Activated T-cell treated with anti-CD3 and anti-CD28 coated beads, Interleukin-2, amount 50 U/mL, for 4 hours (primary cell): ENCODE measurements at regions not wholly inside any gene's neighbourhood (a gene's known extent, or its start where the extent isn't known, plus 50 kb on each side); places are given as distances from the start of the nearest gene placed in this dataset.
"Not testable (repeated sequence)": the region's sequence is repeated elsewhere in the genome, so short reads cannot be mapped to it uniquely, and the experiment has no call there.

Source experiments
- ATAC-seq, 2 donors: fragments of 200-7000 bp; cut with Tn5 transposase; one replicate each; pipeline ENCODE4 v1.10.0; 2021
- DNase-seq: peaks from one replicate; pipeline ENCODE4 v3.0.0-alpha.2; 2020
- H3K27me3 Mint-ChIP-seq: one replicate; pipeline ENCODE4 v1.8.0; 2021; ENCODE audit warnings: low read depth, mixed read lengths
- H3K36me3 Mint-ChIP-seq: one replicate; pipeline ENCODE4 v1.8.0; 2022; ENCODE audit warnings: mixed read lengths; ENCODE audit not compliant: insufficient read depth
- H3K4me1 Mint-ChIP-seq: one replicate; pipeline ENCODE4 v1.8.0; 2021; ENCODE audit warnings: low read depth, mixed read lengths
- H3K4me3 Mint-ChIP-seq: one replicate; pipeline ENCODE4 v1.8.0; 2021; ENCODE audit warnings: mild to moderate bottlenecking, moderate library complexity, mixed read lengths
- H3K9me3 Mint-ChIP-seq: one replicate; pipeline ENCODE4 v1.8.0; 2021; ENCODE audit warnings: mixed read lengths

GRCh38 chr20:43352996-43353395 lies 104.7 kb upstream of the SRSF6 start:
- H3K4me1 Mint-ChIP-seq: no peaks in the 10 kb centered on the region
- H3K27me3 Mint-ChIP-seq: peaks cover 10% of the 10 kb centered on the region

GRCh38 chr20:43350694-43351093 lies 107.0 kb upstream of the SRSF6 start:
- not testable (repeated sequence) for H3K4me3 Mint-ChIP-seq

More at GRCh38 chr20:43352996-43353395, 104.7 kb upstream of the SRSF6 start:
- ATAC-seq (no peak), DNase-seq (no peak)
- Mint-ChIP-seq H3K36me3 (no peaks in the 10 kb centered on the region), H3K4me3 (no peak overlapping the region), H3K9me3 (no peaks in the 10 kb centered on the region)

GRCh38 chr20:43349841-43350240 lies 107.9 kb upstream of the SRSF6 start:
- Mint-ChIP-seq H3K9me3 (peaks cover 2% of the 10 kb centered on the region), H3K4me1 (no peaks in the 10 kb centered on the region), H3K36me3 (no peaks in the 10 kb centered on the region), H3K27me3 (peaks cover 16% of the 10 kb centered on the region), H3K4me3 (no peak overlapping the region)
- no peak for DNase-seq
- ATAC-seq: no peak

More at GRCh38 chr20:43350694-43351093, 107.0 kb upstream of the SRSF6 start:
- H3K36me3 Mint-ChIP-seq, H3K4me1 Mint-ChIP-seq, ATAC-seq, H3K9me3 Mint-ChIP-seq, DNase-seq: not testable (repeated sequence)
- peaks cover 16% of the 10 kb centered on the region for H3K27me3 Mint-ChIP-seq

GRCh38 chr20:43347839-43348238 lies 109.9 kb upstream of the SRSF6 start:
- ATAC-seq, H3K36me3 Mint-ChIP-seq, DNase-seq, H3K4me1 Mint-ChIP-seq, H3K4me3 Mint-ChIP-seq: not testable (repeated sequence)
- H3K27me3 Mint-ChIP-seq: peaks cover 16% of the 10 kb centered on the region
- H3K9me3 Mint-ChIP-seq: peaks cover 14% of the 10 kb centered on the region

GRCh38 chr20:43345676-43346075 lies 112.0 kb upstream of the SRSF6 start:
- H3K27me3 Mint-ChIP-seq: peaks cover 14% of the 10 kb centered on the region
- no peaks in the 10 kb centered on the region for H3K4me1 Mint-ChIP-seq
- peaks cover 14% of the 10 kb centered on the region for H3K9me3 Mint-ChIP-seq
- DNase-seq (no peak), ATAC-seq (no peak)
- no peaks in the 10 kb centered on the region for H3K36me3 Mint-ChIP-seq
- no peak overlapping the region for H3K4me3 Mint-ChIP-seq

GRCh38 chr20:43341511-43341910 lies 116.2 kb upstream of the SRSF6 start:
- H3K36me3 Mint-ChIP-seq: no peaks in the 10 kb centered on the region
- no peak overlapping the region for H3K4me3 Mint-ChIP-seq
- DNase-seq (no peak), ATAC-seq (no peak)
- H3K27me3 Mint-ChIP-seq: peaks cover 6% of the 10 kb centered on the region
- peaks cover 14% of the 10 kb centered on the region for H3K9me3 Mint-ChIP-seq
- H3K4me1 Mint-ChIP-seq: no peaks in the 10 kb centered on the region

- ATAC-seq: no peak
- Mint-ChIP-seq H3K9me3 (peaks cover 28% of the 10 kb centered on the region), H3K4me1 (no peaks in the 10 kb centered on the region), H3K27me3 (no peaks in the 10 kb centered on the region), H3K36me3 (no peaks in the 10 kb centered on the region), H3K4me3 (no peak overlapping the region)
- no peak for DNase-seq
Measured at GRCh38 chr20:43337036-43337435, 120.7 kb upstream of the SRSF6 start.

- H3K4me1 Mint-ChIP-seq: no peaks in the 10 kb centered on the region
- ATAC-seq (no peak), DNase-seq (no peak)
- H3K36me3 Mint-ChIP-seq: no peaks in the 10 kb centered on the region
- peaks cover 28% of the 10 kb centered on the region for H3K9me3 Mint-ChIP-seq
- no peak overlapping the region for H3K4me3 Mint-ChIP-seq
- H3K27me3 Mint-ChIP-seq: no peaks in the 10 kb centered on the region
Measured at GRCh38 chr20:43334080-43334479, 123.6 kb upstream of the SRSF6 start.

- H3K36me3 Mint-ChIP-seq: no peaks in the 10 kb centered on the region
- no peak for ATAC-seq
- no peak overlapping the region for H3K4me3 Mint-ChIP-seq
- peaks cover 28% of the 10 kb centered on the region for H3K9me3 Mint-ChIP-seq
- H3K27me3 Mint-ChIP-seq: no peaks in the 10 kb centered on the region
- H3K4me1 Mint-ChIP-seq: no peaks in the 10 kb centered on the region
- DNase-seq: no peak
Measured at GRCh38 chr20:43331906-43332305, 125.8 kb upstream of the SRSF6 start.

GRCh38 chr20:43328697-43329096 lies 129.0 kb upstream of the SRSF6 start:
- DNase-seq (no peak), ATAC-seq (no peak)
- H3K27me3 Mint-ChIP-seq: peaks cover 3% of the 10 kb centered on the region
- H3K4me1 Mint-ChIP-seq: no peaks in the 10 kb centered on the region
- H3K9me3 Mint-ChIP-seq: peaks cover 6% of the 10 kb centered on the region
- no peaks in the 10 kb centered on the region for H3K36me3 Mint-ChIP-seq
- H3K4me3 Mint-ChIP-seq: no peak overlapping the region

- not testable (repeated sequence) for H3K4me1 Mint-ChIP-seq, ATAC-seq, H3K9me3 Mint-ChIP-seq, H3K4me3 Mint-ChIP-seq, H3K27me3 Mint-ChIP-seq, DNase-seq, H3K36me3 Mint-ChIP-seq
Measured at GRCh38 chr20:43327234-43327633, 130.5 kb upstream of the SRSF6 start.

- Mint-ChIP-seq H3K27me3 (peaks cover 3% of the 10 kb centered on the region), H3K36me3 (no peaks in the 10 kb centered on the region), H3K4me1 (no peaks in the 10 kb centered on the region), H3K9me3 (no peaks in the 10 kb centered on the region), H3K4me3 (no peak overlapping the region)
- no peak for ATAC-seq
- no peak for DNase-seq
Measured at GRCh38 chr20:43325926-43326325, 131.8 kb upstream of the SRSF6 start.

- Mint-ChIP-seq H3K4me1 (no peaks in the 10 kb centered on the region), H3K27me3 (peaks cover 3% of the 10 kb centered on the region), H3K36me3 (no peaks in the 10 kb centered on the region), H3K4me3 (no peak overlapping the region), H3K9me3 (no peaks in the 10 kb centered on the region)
- no peak for DNase-seq
- ATAC-seq: no peak
Measured at GRCh38 chr20:43323592-43323991, 133.9 kb upstream of the PTPRT start.

- peaks cover 3% of the 10 kb centered on the region for H3K27me3 Mint-ChIP-seq
Measured at GRCh38 chr20:43322851-43323250, 133.1 kb upstream of the PTPRT start.

GRCh38 chr20:43320536-43320935 lies 130.8 kb upstream of the PTPRT start:
- no peaks in the 10 kb centered on the region for H3K9me3 Mint-ChIP-seq
- no peak for ATAC-seq
- no peak for DNase-seq
- H3K27me3 Mint-ChIP-seq: peaks cover 2% of the 10 kb centered on the region
- no peaks in the 10 kb centered on the region for H3K36me3 Mint-ChIP-seq
- H3K4me1 Mint-ChIP-seq: no peaks in the 10 kb centered on the region
- no peak overlapping the region for H3K4me3 Mint-ChIP-seq

More at GRCh38 chr20:43322851-43323250, 133.1 kb upstream of the PTPRT start:
- DNase-seq (no peak), ATAC-seq (no peak)
- no peaks in the 10 kb centered on the region for H3K4me1 Mint-ChIP-seq
- H3K36me3 Mint-ChIP-seq: no peaks in the 10 kb centered on the region
- H3K9me3 Mint-ChIP-seq: no peaks in the 10 kb centered on the region
- no peak overlapping the region for H3K4me3 Mint-ChIP-seq

- H3K4me1 Mint-ChIP-seq: no peaks in the 10 kb centered on the region
- no peak overlapping the region for H3K4me3 Mint-ChIP-seq
- no peaks in the 10 kb centered on the region for H3K9me3 Mint-ChIP-seq
- DNase-seq (no peak), ATAC-seq (no peak)
- H3K27me3 Mint-ChIP-seq: peaks cover 3% of the 10 kb centered on the region
- no peaks in the 10 kb centered on the region for H3K36me3 Mint-ChIP-seq
Measured at GRCh38 chr20:43318755-43319297, 129.1 kb upstream of the PTPRT start.
